ENCODE measurements at regions not wholly inside any gene's neighbourhood (a gene's known extent, or its start where the extent isn't known, plus 50 kb on each side); places are given as distances from the start of the nearest gene placed in this dataset.

GRCh38 chr4:163663454-163664225 is 169.2 kb downstream of the TMA16 start:
- DNase-seq (ENCODE audit: extremely low spot score, unreplicated experiment): no peak
- Mint-ChIP-seq H3K4me1 (ENCODE audit: unreplicated experiment) (no peaks in the 10 kb centered on the region), H3K36me3 (no peaks in the 10 kb centered on the region), H3K9me3 (no peaks in the 10 kb centered on the region), H3K27me3 (no peaks in the 10 kb centered on the region), H3K27ac (no peak overlapping the region), H3K4me3 (no peak overlapping the region)
- no peak for TF ChIP-seq CTCF (conservative IDR thresholded peaks at IDR 0.05)

GRCh38 chr4:163665101-163665500 is 170.6 kb downstream of the TMA16 start:
- Mint-ChIP-seq H3K36me3 (no peaks in the 10 kb centered on the region), H3K4me1 (ENCODE audit: unreplicated experiment) (no peaks in the 10 kb centered on the region), H3K9me3 (no peaks in the 10 kb centered on the region), H3K4me3 (no peak overlapping the region), H3K27ac (no peak overlapping the region), H3K27me3 (no peaks in the 10 kb centered on the region)
- TF ChIP-seq CTCF (conservative IDR thresholded peaks at IDR 0.05): no peak
- DNase-seq (ENCODE audit: extremely low spot score, unreplicated experiment): no peak

- Mint-ChIP-seq H3K27ac (no peak overlapping the region), H3K4me3 (no peak overlapping the region), H3K36me3 (no peaks in the 10 kb centered on the region), H3K9me3 (no peaks in the 10 kb centered on the region), H3K27me3 (no peaks in the 10 kb centered on the region), H3K4me1 (ENCODE audit: unreplicated experiment) (no peaks in the 10 kb centered on the region)
- no peak for TF ChIP-seq CTCF (conservative IDR thresholded peaks at IDR 0.05)
- no peak for DNase-seq (ENCODE audit: extremely low spot score, unreplicated experiment)
These were observed 171.2 kb downstream of the TMA16 start for GRCh38 chr4:163665521-163666331.

GRCh38 chr4:163666332-163666873 is 171.9 kb downstream of the TMA16 start:
- Mint-ChIP-seq H3K27me3 (no peaks in the 10 kb centered on the region), H3K36me3 (no peaks in the 10 kb centered on the region), H3K9me3 (no peaks in the 10 kb centered on the region)

GRCh38 chr4:163672751-163673150 is 178.3 kb downstream of the TMA16 start:
- no peak overlapping the region for H3K4me3 Mint-ChIP-seq
- H3K36me3 Mint-ChIP-seq: no peaks in the 10 kb centered on the region
- no peaks in the 10 kb centered on the region for H3K4me1 Mint-ChIP-seq (ENCODE audit: unreplicated experiment)
- no peak for TF ChIP-seq CTCF (conservative IDR thresholded peaks at IDR 0.05)
- no peaks in the 10 kb centered on the region for H3K9me3 Mint-ChIP-seq
- no peak for DNase-seq (ENCODE audit: extremely low spot score, unreplicated experiment)
- H3K27me3 Mint-ChIP-seq: no peaks in the 10 kb centered on the region
- no peak overlapping the region for H3K27ac Mint-ChIP-seq

More at GRCh38 chr4:163666332-163666873, 171.9 kb downstream of the TMA16 start:
- Mint-ChIP-seq H3K4me3 (no peak overlapping the region), H3K27ac (no peak overlapping the region), H3K4me1 (ENCODE audit: unreplicated experiment) (no peaks in the 10 kb centered on the region)
- TF ChIP-seq CTCF (conservative IDR thresholded peaks at IDR 0.05): no peak
- no peak for DNase-seq (ENCODE audit: extremely low spot score, unreplicated experiment)

Data from type B pancreatic cell (in vitro differentiated cells).